GM18499 (cell line): ENCODE measurements at regions not wholly inside any gene's neighbourhood (a gene's known extent, or its start where the extent isn't known, plus 50 kb on each side); places are given as distances from the start of the nearest gene placed in this dataset.

Experiments used
- ATAC-seq: cut with Tn5 transposase; IDR thresholded peaks from one replicate; pipeline ENCODE4 v1.9.1; 2021; ENCODE audit warnings: moderate number of reproducible peaks; ENCODE audit not compliant: insufficient read depth, unreplicated experiment

DNA sequence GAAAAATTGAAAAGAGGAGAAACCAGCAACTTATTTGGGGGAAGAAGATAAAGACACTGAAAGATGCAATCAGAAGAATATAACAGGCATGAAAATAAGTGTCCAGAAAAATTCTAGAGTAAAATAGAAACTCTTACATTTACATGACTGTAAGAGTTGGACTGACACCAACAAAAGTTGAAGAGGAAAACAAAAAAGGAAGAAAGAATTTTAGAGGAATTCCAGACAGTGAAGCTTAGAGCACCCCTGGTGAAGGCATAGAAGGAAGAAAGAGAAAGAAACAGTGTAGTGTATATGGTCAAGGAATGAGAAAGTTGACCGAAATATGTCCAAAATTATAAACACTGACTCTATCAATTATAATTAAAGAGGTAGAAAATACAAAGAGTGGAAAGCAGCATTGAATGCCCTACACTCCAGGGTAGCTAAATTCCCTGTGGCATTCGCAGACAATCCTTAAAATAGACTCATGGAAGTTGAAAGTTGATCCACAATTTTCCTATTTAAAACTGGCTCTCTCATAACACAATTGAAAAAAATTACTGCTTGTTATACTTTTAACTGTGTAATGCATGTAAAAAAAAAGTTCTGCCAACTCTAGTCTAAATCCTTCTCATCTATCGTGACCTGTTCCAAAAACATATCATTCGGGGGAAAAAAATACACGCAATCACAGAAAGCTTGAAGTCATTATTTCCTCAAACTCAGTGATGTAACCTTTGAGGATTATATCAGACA is 102.6 kb upstream of the ABI3BP start:
- no peak for ATAC-seq

DNA sequence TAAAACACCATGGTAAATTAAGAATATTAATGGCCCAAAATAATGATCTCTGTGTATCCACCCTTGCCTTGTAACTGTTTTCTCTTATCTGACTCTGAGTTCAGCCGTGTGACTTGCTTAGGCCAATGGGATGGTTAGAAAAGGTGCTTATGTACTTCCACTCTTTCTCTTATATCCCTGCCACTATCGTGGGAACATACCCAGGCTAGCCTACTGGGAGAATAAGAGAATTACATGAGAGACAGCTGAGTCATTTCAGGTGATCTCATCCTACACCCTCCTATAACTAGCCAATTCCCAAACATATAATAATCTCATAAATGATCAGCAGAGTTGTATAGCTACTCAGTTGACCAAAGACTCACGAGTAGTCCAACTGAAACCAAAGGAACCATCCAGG is 98.3 kb upstream of the ABI3BP start:
- no peak for ATAC-seq

DNA sequence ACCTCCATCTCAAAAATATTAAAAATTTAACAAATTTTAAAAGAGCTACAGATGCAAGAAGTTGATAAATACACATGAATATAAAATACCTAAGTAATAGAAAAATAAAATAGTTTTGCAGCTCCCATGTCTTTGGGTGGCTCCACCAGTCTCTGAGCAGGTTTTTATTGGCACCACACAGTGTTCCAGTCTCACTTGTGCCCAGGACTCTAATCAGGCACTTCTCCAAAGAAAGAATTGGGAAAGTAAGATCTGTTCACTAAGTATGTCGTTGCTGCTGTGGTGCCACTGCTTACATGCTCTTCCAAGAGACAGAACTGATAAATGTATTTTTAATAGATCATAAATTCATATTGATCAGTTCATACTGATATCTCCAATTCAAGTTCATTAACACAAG is 92.5 kb upstream of the ABI3BP start:
- no peak for ATAC-seq

DNA sequence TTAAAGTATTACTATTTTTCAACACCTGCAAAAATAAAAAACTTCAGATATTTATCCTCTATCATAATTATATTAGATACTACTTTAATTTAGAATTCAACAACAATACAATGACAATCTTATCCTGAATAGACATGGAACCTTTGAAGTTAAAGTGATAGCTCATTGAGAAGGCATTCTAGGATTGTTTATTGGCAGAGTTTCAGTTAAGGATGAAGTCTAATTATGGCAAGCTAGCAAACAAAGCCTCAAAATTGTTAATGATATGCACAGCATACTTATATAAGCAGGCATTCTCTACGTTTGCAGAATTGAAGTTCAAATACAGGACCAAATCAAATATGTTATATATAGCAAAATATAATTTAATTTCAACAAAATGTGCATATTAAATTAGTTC is 91.2 kb upstream of the ABI3BP start:
- no peak for ATAC-seq

DNA sequence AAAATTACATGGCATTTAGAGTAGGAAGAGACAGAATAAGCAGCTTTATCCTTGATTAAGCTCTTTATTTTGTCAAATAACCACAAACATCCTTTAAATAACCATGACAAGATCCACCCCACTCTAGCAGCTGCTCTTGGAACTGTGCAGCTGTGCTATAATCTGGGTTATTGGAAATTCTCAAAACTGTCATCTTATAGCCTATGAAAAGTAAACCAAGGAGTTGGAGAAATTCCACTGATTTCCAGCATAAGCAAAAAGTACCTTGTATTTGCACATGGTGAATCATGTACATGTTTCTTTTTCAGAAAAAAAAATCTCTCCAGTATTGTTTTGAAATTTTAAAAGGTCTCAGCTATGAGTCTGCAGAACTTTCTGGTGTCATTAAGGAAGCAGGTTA is 88.8 kb upstream of the ABI3BP start:
- ATAC-seq = no peak

DNA sequence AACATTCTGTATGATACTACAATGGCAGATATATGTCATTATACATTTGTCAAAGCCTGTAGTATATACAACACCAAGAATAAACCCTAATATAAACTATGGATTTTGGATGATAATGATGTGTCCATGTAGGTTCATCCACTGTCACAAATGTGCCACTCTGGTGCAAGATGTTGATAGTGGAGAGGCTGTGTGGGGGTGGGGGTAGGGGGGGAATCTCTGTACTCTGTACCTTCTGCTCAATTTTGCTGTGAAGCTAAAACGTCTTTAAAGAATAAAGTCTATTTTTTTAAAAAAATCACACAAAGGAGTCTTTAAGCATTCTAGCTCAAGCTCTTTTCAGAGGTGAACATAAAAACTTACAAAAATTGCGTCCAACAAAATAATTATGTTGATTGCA is 88.2 kb upstream of the ABI3BP start:
- no peak for ATAC-seq

DNA sequence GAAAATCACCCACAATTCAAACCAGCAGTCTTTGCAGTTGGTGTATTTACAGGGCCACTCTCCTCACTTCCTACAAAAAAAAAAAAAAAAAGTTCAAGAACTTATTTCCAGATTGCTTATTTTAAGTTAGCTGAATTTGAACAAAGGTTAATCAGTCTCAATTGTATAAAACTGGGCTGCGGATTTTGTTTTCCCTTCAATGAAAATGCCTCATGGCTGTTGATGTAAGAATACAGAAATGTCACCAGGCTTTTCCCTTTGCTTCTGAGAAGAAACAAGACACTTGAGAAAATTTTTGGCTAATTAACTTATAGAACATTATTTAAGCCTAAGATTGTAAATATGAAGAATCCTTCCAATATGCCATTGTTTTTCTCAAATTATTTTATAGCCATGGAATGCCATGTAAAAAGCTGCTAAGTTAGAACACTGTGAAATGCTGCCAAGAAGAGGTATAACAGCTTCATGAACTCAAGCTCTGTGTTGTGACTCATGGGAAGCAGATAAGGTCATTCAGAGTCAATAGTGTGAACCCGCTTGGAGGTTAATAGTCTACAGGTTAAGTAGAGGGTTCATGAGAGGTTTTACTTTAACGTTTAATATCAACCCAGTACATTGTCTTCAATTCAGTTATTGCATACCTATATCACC is 84.3 kb upstream of the ABI3BP start:
- ATAC-seq = no peak

DNA sequence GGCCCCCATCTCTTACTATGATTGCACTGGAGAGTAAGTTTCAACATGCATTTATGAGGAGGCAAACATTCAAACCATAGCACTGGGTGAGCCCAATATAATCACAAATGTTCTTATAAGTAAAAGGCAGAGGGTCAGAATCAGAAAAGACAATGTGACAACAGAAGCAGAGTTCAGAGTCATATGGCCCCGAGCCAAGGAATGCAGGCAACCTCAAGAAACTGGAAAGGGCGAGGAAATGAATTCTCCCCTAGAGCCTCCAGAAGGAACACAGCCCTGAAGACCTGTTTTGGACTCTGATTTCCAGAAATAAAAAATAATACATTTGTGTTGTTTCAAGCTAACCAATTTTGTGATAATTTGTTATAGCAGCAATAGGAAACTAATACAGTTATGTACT is 81.3 kb upstream of the ABI3BP start:
- ATAC-seq = no peak

DNA sequence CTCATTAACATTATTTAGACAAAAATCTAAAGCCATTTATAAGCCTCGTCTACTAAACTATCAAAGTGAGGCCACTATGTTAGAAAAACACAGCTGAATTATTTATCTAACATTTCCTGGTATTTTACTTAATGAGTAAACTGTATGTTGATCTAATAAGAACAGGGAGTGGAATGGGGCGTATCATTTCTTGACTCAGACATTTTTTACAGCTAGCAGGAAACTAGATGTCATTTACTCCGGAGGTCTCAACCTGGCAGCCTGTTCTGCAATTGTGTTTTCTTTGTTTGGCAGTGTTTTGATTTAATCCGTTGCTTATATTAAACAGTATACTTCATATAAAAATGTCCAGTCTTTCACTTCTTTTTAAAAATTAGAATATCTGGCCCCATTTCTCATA is 79.1 kb upstream of the ABI3BP start:
- ATAC-seq = no peak

DNA sequence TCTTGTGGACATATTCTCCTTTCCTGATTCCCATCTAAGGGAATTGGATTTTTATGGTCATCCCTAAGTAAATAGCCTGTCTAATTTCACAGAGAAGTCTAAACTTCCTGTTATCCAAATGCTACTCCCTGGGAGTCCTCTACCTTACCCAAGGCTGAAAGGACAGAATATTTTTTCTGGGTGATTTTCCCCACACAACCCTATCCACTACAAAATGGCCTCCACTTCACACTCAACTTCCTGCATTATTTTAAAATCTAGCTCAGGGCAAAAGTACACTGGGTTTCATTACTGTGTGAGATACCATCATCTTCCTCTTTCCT is 77.5 kb upstream of the ABI3BP start:
- no peak for ATAC-seq

DNA sequence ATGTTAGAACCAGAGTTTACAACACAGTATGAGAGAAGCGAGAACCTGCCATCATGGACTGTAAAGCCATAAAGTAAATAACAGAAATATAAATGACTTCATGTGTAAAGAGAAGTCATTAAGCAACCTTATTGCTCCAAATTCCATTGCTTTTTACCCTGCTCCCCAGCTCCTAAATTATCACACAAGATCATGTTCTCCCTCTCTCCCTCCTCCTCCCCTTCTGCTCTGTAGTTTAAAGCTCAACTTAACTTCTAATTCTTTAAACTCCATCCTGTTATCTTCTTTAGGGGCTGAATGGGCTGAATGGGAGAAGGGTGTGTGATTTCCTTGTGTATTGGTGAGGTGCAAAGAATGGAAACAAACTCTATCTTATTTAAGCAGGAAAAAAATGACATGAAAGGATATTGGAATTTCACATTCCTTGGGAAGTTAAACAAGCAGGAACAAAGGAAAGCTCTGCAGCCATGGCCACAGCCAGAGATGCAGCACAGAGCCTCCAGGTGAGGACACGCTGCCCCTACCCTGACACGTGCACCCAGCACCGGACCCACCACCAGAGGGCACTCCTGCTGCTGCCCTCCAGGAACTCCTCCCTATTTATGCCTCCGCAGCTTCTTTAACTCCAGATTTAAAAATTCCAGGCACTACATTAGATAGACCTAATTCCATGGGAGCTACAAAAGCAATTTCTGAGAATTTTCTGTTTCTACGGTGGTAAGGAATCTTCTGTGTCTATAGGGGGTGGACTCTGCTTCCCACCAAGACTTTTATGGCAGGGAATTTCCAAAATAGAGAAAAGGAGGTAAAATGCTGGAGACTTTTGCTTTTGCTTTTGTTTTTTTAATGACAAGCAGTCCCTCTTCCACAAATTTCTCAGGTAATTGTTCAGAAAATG is 76.9 kb upstream of the ABI3BP start:
- ATAC-seq = no peak

DNA sequence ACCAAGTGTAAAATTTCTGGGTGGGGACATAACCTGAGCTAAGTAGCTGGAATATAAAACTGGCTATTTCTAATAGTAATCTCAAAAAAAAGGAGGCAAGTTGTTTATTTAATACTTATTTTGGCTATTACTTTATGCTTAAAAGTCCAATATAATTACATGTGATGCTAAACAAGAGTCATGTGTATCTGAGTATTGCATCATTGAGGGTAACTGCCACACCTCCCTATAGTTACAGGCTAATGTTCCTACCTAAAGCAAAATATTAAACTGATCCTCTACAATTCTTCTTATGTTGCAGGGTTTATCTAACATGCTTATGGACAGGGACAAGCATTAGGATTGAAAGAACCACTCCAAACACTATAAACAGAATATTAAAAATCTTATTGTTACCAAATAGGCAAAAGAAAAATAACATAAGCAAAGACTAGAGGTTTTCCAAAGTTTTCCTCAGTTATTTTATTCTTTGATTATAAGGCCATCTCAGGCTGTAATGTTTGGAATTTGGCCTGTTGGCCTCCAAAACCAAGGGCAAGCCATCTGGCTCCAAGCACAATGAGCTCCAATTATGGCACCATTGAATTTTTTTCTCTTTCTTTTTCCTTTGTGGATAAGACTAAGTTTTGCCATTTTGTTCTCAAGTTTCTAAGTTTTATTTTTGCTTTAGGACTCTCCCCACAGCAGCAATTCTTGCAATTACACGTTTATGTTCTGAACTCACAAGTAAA is 75.8 kb upstream of the ABI3BP start:
- ATAC-seq = no peak

DNA sequence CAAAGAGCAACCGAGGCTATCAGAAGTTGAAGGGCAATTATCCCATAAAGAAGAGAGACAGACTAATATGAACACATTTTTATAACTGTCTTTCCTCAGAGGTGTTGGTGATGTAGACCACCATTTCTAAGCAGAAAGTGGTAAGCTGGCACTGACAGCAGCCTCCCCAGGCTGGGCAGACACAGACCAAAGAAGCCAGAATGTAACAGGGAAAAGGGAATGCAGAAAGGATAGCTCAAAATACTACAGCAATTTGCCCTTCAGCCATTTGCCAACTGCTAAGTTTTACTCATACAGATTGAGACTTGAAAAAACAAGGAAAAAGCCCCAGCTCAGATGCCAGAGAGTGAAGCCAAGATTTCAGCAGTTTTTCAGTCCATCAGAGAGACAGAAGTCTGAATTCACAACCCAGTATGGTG is 73.5 kb upstream of the ABI3BP start:
- ATAC-seq = no peak

DNA sequence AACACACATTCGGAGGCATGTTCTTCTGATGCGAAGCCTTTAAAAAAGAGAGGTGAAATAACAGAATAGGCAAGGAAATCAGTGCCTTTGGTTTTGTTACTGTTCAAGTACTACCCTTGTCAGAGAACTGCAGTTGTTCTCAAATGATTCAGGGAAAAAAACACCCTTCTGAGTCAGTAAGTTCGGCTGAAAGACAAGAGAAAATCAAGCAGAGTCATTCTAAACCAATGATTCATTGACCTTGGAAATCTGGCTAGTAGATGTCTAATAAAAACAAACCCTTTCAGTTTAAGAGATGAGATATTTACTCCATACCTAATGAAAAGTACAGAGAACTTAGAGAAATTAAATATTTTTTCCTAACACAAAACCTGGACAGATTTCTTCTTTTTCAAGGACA is 72.7 kb upstream of the ABI3BP start:
- ATAC-seq = no peak

DNA sequence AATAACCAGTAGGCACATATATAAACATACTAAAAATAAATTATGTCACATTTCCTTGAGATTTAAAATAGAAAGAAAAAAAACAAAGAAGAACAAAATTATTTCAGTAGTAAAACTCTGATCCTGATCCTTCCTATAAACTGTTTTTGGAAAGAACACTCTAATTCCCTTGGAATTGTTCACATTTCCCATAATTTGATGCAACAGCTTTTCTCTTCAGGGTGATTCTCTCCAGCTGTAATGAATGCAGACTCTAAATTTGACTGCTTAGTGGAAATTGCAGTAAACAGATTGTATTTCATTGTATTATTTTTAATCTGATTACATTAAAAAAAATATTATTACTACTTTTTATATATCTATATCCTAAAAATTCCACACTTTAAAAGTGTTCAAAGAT is 70.2 kb upstream of the ABI3BP start:
- ATAC-seq = no peak

DNA sequence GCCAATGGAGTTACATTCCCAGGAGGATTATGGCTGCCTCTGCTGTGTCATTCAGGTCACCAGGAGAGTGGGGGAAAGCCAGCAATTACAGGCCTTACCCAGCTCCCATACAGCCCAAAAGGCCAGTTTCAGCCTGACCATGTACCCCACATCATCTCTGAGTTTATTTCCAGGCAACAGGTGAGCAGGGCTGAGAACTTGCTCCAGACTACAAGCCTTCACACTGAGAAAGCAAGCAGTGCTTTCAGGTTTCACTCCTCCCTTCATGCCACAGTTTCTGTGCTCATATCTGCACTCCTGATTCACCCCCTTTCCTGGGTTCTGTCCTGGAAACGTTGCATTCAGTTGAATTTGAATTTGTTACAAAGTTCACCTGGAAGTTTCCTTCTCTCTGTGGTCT is 68.1 kb upstream of the ABI3BP start:
- no peak for ATAC-seq

DNA sequence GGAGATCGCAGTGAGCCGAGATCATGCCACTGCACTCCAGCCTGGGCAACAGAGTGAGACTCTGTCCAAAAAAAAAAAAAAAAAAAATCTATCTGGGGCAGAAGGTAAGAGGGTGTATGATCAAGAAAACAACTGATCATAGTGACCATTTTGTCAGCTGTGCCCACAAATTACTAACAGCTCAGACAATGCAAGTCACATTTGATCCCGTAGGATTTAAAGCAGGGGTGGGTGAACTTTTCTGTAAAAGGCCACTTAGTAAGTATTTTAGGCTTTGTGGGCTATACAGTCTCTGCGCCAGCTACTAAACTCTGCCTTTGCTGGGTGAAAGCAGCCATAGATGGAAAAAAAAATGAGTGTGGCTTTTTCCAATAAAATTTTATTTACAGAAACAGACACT is 57.6 kb upstream of the ABI3BP start:
- no peak for ATAC-seq

DNA sequence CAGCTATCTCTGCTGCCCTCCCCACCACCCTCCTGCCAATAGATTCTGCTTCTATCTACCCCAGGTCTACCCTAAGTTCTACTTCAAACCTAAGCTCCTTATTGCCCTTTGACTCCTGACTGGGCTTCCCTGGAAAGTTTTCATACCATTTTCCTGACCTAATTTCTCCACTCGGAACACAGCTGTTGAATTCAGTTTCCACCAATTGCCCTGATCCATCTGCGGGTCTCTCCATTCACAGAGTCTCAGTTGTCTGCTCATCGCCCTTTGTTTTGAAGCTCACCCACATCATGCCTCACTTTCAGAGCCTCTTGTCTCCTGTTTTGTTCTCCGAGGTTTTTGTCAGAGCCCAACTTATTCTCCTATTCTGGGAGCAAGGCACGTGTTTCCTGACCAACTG is 56.8 kb upstream of the ABI3BP start:
- ATAC-seq = no peak

DNA sequence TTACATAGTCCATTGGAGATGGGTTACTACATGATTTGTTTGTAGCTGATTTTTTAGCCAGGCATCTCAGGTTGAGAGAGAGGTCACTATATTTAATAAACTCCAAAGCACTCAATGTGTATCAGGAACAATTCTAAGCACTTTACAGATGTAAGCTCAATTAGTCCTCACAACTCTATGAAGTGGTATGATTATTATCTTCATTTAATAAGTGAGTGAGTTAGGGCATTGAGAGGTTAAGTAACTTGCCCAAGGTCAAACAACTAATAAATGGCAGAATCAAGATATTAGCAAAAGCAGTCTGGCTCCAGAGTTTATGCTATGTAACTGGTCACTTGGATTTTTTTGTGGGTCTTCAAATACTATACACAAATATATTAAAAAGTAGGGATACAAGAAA is 56.3 kb upstream of the ABI3BP start:
- ATAC-seq = no peak

DNA sequence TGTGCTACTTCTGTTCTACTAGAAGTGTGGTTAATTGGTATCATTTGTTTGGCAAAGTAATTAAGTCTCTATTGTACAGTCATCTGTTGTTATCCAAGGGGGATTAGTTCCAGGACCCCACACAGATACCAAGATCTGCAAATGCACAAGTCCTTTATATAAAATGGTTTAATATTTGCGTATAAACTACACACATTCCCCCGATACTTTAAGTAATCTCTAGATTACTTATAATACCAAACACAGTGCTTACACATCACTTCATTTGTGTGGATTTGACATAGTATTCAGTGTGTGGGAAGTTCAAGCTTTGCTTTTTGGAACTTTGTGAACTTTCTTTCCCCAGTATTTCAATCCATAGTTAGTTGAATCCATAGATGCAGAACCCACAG is 50.5 kb upstream of the ABI3BP start:
- ATAC-seq = no peak
